ENCODE measurements at regions not wholly inside any gene's neighbourhood (a gene's known extent, or its start where the extent isn't known, plus 50 kb on each side); places are given as distances from the start of the nearest gene placed in this dataset.
"Not testable (repeated sequence)": the region's sequence is repeated elsewhere in the genome, so short reads cannot be mapped to it uniquely, and the experiment has no call there.

DNA sequence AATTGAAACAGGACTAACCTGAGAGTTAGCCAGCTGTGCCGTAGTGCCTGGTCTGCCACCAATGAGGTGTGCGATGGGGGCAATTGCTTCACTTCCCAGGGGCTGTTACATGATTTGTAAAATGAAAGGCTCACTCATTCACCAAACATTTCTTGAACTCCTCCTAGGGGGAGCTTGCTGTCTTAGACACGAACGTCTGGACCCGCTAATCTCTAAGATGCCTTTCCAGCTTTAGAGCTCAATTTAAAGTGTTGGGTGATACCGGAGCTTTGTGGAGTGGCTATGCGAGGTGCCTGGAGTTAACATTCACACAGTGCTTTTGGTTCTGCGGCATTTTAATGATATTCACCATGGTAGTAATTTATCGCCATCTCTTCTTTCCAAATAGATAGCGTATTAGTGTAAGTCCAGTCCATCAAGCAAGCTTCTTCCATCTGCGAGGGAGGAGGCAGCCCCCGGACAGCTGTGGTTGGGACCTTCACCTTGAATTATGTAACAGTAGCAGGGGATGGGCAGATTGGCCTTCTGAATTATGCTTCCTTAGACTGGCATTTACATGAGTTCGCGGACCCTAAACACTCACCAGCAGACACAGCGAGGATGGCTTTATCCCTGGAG is 179.9 kb downstream of the ADSS2 start:
- DNase-seq: no peak

DNA sequence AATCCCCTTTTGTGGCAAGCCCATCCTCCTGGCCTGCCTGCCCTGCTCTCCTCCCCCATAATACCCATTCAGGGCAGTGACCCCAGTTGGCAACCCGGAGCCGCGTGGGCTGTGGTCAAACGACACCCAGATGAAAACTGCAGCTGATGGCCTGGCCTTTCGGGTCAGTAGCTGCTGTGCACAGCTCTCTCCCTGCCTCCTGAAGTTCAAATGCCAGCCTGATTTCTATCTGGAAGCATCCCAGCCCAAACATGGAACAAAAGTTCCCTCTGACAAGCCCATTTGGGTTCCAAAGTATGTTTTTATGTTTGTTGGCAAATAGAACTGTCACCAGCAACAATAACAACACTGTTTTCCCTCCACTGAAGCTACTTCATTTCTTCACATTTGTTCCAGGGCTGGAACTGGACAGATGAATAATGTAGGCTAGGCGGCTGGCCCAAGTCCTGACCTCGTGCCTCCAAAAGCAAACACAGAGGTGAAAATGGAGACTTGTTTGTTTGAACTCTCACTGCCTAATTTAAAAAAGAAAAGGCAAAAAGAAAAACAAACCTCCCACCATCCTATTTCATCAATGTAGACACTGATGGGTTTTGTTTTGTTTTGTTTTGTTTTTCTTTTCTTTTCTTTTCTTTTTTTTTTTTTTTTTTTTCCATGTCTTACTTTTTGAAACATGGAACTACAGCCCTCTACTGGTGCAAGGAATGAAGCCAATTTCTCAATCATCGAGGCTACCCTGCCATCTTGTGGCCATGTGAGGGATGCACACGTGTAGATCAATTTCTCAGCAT is 179.0 kb downstream of the ADSS2 start:
- DNase-seq: peak; percentile 72

DNA sequence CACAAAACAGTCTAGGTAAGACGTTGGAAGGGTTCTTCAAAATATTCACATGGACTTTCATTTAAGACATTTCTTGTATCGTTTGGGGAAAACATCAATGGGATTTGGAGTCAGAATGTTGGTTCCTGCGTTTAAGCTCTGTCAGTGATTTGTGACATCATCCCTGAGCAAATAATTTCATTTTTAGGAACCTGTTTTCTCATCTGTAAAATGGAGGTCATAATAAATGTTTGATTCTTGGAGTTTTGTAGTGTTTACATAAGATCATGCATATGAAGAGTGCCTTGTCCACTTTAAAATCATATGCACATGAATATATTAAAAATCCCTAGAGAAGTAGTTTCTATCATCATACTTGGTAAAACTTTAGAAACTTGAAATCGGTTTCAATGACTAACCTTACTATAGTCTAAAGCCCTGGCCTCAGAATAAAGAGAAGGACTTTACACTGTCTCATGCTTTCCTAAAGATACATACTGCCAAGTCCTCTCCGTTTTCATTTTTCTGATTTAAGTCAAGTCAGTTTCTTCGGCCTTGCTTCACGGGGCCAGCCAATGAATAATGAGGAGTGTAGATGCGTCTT is 178.4 kb downstream of the ADSS2 start:
- no peak for DNase-seq

DNA sequence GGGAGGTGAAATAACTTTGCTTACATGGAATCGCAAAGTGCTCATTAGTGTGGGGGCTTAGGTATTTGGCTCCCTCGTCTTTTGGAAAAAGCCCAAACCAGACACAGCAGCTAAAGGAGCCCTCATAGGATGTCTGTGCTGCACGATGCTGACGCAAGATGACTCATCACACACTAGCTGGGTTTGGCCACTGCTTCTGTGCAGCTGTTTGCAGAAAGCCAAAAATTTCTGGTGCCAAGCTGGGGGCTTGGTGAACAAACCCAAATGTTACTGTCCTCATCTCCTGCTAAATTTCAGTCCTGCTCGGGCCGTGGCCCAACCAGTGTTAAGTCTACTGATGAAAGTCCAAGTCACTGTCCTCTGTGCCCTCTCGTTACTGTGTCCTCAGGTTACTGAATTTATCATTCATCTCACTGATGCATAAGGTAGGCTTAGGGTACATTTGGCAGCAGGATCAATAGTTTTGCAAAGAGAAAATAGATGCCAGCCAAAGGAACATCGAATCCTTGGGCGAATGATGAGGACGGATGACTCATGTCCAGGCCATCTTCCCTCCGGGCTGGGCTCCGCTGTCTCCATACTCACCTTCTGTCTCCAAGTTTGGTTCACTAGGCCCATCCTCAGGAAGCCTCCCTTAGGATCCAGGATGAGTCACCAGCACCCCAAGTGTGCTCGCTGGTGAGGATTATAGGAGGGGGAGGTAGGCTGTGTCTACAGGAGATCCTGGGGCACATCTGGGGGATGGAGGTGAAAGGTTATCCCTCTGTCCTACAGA is 177.7 kb downstream of the ADSS2 start:
- DNase-seq: no peak

DNA sequence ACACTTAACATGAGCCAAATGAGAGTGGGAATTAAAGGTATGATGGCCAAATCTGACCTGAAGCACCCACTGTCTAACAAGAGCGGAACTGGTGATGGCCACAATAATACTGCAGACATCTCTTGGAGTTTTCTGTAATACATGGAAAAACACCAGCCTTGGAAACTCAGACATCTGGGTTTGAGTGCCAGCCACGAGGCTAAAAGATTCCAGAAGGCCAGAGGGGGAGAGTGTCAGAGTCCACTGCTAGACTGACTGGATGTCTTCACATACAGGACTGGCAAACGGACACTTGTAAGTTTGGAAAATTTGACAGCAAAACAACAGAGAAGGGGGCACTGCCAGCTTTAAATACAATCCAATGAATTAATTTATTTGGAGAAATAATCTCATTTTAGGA is 175.1 kb downstream of the ADSS2 start:
- DNase-seq: no peak

DNA sequence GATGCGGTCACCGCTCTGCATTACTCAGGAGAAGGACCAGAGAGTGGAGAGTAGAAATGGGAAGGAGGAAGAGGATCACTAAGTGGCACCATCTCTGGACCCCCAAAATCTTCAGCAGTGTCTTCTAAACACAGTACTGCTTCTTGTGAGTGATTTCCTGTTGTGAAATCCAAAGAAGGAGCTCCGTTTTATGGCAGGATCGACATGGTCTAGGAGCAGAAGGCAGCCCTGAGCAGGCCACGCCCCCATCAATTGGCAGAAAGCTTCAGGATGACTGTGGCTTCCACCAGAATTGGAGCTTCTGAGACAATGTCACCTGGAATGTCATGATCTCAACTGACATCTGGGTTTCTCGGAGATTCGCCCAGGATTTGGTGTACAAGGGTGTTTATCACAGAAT is 171.5 kb downstream of the ADSS2 start:
- no peak for DNase-seq

DNA sequence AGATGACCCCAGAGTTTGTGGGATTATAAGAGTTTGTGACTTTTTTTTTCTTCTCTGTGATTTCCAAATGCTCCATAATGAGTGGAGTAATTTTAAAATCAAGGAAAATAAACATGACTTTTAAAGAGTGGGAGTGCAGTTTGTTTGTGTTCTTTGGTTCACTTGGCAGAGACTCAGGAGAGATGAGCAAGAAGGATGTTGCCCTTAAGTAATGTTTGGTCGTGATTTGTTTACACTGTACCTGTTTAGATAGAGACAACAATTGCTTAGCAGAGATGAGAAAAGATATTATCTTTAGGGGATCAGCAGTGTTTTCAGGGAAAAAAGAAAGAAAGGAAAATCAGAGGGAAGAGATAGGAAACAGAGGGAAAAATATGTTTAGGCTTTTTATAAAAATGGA is 170.8 kb downstream of the ADSS2 start:
- DNase-seq: no peak

DNA sequence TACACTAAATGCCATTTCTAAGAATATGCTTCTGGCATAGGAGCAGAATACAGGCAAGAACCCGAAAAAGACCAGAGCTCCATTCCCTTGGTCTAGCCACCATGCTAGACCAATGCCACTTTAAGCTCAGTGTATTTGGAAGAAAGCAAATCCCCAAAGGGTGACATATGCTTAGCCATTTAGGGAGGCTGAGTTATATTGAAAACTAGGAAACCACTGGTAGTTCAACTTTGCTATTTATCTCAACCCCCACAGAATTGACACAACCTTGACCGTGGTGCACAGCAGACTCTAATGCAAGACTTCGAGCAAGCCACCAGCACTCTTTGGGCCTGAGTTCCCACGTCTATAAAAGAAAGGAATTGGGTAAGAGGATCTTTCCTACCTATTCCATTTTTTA is 167.9 kb downstream of the ADSS2 start:
- no peak for DNase-seq

DNA sequence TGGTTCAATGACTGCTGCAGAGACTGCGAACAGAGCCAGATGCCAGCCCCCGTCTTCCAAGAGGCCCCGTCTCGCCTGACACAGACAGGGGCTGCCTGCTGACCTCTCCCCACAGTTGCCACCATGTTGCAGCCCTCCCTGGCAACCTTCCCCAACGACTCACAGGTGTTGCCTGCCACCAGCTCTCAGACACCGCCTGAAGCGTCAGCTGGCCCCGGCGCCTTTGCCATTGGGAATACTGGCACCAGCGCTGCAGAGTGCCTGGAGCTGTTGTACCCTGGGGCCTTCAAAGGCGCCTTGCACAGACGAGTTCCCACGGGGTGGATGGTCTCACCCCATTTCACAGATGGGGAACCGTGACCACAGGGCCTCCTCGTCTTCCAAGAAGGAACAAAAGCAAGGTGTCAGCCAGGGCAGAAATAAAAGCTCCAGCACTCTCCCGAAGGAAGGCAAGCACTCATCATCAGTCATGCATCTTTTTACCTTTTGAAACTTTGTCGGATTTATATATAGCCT is 167.0 kb downstream of the ADSS2 start:
- DNase-seq: no peak

DNA sequence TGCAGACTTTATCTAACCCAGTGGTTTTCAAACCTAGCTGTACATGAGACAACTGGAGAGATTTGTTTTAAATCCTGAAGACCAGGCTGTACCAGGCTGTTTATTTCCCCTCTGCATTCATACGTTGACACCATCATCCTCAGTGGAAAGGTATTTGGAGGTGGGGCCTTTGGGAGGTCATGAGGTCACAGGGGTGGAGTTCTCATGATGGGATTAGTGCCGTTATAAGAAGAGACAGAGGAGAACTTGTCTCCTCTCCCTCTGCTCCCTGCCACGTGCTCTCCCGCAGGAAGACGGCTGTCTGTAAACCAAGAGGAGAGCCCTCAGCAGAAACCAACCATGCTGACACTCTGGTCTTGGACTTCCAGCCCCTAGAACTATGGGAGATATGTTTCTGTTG is 165.4 kb downstream of the ADSS2 start:
- no peak for DNase-seq

DNA sequence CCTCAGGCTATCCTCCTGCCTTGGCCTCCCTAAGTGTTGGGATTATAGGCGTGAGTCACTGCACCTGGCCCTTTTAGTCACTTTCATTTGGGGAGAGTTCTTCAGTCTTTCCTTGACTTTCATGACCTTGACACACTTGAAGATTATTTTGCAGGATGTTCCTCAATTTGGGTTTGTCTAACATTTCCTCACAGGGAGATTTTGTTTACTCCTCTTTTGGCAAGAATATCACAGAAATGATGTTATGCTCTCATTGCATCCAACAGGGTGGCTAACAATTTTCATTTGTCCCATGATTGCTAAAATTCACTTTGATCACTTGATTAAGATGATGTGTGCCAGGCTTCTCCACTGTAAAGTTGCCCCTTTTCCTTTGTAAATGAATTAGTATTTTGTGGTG is 164.0 kb downstream of the ADSS2 start:
- DNase-seq: no peak

DNA sequence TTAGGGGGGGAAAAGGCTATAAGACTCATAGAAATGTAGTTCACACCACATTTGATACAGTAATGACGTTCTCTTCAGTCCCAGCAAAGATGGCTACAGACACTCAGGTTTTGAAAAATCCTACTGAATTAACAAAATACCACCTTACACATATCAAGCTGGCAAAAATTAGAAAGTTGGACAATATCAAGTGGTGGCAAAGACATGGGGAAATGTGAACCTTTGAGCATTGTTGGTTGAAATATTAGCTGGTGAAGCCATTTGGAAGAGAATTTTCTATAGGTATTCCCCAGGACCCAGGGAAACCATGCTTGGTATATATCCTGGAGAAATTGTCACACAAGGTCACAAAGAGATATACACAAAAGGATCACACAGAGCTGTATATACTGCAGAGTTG is 163.0 kb downstream of the ADSS2 start:
- DNase-seq: no peak

DNA sequence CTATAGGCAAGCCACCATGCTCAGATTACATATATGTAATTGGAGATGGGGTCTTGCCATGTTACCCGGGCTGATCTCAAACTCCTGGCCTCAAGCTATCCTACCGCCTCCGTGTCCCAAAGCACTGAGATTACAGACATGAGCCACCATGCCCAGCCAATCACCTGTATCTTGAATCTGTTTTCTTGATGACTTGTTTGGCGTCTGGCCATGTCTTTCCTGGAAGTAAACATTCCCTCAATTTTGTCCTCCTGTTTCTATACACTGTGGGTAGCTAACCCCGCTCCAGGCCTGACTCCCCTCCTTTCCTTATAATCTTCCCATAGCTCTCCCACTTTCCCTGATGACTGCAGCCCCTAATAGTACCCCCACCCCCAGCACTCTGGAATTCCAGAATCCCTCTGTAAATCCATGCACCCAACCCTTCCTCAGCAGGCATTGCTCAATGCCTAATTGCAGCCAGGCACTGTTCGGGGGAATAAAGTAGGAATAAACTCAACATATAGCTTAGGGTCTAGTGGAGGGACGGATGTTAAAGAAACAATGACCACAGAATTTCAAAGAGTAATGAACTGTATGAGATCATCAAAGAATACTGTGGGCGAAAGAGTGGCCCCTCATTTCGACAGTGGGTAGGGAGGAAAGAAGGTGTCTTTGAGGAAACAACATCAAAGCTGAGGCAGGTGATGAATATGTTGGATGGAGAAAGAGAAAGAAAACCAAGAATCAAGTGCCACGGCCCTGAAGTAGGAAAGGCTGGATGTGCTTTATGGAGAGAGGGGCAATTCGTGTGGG is 161.5 kb downstream of the ADSS2 start:
- DNase-seq: no peak

DNA sequence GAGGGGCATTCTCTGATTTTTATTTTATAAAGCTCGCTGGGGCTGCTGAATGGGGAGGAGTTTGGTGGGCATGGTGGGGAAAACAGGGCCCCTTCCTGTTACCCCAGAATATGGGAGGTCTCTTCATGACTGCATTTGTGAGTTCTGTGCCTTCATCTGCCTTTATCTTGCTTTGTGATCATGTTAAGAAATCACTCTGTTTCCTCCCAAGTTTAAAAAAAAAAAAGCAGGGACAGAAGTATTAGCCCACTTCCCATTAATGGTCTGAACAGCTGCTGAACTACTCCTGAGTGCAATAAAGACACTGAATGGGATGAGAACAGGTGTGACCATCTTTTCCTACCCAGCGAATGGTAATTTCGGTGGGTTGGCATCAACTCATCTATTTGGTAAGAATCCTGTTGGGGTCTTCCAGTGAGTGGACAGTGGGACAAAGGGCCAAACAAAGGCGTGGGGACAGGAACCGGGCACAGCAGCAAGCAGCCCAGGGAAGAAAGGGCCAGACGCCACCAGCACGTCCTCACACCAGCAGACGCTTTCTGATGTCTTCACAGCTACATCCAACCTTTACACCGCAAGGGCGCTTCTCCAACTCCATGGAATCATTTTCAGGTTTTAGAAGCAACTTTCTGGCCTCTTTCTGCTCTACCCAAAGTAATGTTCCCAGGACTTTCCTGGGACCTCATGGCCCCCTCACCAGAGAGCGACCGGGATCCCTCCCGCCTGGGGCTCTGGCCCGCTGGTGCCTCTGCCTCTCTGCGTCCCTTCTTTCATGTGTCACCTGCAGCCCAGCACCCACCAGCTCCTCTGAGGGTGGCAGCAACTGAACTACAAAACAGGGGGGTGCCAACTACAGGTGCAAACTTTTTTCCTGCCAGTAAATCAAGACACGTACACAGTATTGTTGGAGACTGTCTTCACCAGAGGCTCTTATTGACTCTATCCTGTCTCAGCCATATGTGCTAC is 160.2 kb downstream of the ADSS2 start:
- DNase-seq: no peak

DNA sequence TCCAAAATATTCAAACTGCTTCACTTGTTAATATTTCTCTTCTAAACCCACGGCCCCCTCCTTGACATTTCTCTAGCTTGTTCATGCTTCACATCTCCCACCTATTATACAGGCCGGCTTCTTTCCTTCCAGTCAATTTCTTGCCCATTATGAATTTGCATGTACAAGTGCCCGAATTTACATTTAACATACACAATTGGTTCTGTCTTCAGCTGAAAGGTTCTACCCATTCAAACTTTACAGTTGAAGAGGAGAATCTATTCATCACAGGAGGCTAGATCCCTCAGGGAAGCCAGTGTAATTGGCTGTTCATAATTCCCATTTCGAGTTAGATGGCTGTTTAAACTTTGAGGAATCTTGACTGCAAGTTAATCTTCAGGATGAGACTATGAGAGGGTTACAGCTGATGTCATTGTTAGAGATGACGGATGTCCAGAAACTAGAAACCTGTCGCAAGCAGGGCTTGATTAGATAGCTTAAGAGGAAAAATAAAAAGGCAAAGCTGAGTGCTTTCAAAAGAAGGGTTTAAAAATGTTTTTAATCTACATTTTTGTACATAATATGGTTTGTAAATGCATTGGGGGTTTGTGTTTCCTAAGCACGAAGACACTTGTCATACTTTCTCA is 157.0 kb downstream of the ADSS2 start:
- DNase-seq: no peak

DNA sequence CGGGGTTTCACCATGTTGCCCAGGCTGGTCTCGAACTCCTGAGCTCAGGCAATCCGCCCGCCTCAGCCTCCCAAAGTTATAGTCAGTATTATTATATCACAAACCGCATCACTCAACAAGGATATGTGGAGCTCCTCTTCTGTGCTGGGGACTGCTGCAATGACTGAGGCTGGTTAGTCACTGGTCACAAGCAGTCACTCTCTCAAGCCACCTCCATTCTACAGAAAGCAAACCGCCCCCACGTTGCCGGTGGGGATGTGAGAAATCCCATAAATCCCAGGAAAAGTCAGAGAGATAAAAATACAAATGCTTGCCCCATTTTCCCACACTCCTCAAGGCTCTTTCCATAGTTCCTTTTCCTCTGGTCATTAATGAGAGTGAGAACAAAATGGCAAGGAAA is 155.7 kb downstream of the ADSS2 start:
- DNase-seq: no peak

DNA sequence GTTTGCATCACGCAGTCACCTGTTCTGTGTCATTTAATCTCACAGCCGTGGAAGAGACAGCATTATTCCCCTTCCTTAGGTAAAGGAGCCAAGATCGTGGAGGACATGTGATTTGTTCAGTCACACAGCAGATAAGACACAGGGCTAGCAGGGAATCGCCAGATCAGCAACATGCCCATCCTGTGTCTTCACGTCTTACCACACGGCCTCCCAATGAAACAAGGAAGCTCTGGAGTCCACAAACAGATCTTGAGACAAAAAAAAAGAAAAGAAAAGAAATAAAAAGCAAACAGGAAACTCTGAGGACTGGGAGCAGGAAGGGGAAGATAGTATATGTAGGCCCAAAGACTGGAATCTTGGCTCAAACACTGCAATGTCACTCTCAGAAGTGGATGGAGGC is 155.3 kb downstream of the ADSS2 start:
- no peak for DNase-seq

DNA sequence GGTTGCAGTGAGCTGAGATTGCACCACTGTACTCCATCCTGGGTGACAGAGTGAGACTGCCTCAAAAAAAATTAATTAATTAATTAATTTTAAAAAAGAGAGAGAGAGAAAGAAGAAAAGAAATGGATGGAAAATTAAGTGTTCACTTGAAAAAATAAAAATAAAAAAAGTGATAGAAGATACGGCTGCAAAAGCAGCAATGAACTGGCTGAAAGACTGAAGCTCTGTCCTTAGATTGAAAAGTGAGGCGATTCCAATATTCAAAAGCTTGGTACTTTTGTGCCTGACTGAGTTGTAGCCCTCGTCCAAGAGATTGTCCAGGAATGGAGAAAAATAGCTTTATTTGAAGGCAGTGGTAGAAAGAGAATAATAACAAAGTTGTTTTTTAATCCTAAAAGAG is 154.6 kb downstream of the ADSS2 start:
- no peak for DNase-seq

DNA sequence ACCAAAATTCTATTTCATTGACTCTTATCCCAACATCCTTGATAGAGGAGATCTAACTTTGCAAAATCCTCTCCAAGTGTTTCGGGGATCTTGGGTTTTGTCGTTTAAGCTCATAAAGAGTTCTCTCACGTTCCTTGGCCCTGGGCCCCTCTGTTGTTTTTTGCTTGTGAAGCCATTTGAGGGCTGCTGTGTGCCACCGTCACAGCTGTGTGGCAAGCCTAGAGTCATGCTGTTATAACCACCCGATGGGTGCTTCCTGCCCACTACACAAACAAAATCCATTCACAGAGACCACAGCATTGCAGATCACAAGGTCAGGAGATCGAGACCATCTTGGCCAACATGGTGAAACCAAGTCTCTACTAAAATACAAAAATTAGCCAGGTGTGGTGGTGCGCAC is 154.1 kb downstream of the ADSS2 start:
- no peak for DNase-seq

DNA sequence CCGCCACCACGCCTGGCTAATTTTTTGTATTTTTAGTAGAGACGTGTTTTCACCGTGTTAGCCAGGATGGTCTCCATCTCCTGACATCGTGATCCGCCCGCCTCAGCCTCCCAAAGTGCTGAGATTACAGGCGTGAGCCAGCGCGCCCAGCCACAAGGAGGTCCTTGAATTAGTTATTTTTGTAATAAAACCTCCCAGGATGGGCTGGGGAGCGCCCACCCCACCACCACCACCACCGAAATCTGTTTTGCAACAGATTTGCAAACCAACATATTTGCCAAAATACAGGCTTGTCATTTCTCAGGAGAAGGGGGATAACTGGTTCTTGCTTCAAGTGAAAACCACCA is 151.7 kb downstream of the ADSS2 start:
- not testable (repeated sequence) for DNase-seq

DNA sequence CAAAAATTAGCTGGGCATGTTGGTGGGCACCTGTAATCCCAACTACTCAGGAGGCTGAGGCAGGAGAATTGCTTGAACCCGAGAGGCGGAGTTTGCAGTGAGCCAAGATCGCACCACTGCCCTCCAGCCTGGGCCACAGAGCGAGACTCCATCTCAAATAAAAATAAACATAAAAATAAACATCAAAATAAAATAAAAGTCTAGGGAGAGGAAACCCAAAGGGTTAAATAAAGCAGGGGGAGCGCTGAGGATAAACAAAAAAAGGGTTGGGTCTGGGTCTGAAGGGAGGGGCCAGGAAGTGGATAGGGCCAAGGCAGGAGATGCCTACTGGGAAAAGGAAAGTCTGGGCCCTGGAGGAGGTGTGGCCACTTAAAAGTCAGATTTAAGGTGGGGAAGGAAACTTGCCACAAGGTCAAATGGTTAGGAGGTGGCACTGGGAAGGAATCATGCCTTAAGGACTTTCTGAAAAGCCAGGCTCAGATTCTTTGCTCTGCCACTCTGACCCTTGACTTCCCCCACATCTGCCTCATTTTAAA is 150.0 kb downstream of the ADSS2 start:
- DNase-seq: no peak

Measured in NCI-H774 (cell line).